ACC112 (cell line): ENCODE measurements at regions not wholly inside any gene's neighbourhood (a gene's known extent, or its start where the extent isn't known, plus 50 kb on each side); places are given as distances from the start of the nearest gene placed in this dataset.
A peak's percentile ranks its signal among the peaks of the same experiment; 100 is the strongest.

Experiments
- H2AFZ ChIP-seq: fragments of 200-600 bp; sonication (generic); one replicate; pipeline ENCODE4 v1.6.0; 2017; ENCODE audit warnings: antibody characterized with exemption, low read length; ENCODE audit not compliant: unreplicated experiment
- H3K27ac ChIP-seq: fragments of 200-600 bp; sonication (generic); 2 replicates; pipeline ENCODE4 v1.5.1; 2014; ENCODE audit warnings: low read depth, mild to moderate bottlenecking, antibody characterized with exemption, low read length, moderate library complexity
- H3K27me3 ChIP-seq: fragments of 200-600 bp; sonication (generic); 2 replicates; pipeline ENCODE4 v1.6.1; 2014; ENCODE audit warnings: mild to moderate bottlenecking, antibody characterized with exemption, low read length, moderate library complexity, mixed read lengths; ENCODE audit not compliant: insufficient read depth
- H3K36me3 ChIP-seq: fragments of 200-600 bp; sonication (generic); 2 replicates; pipeline ENCODE4 v1.6.1; 2016; ENCODE audit warnings: mild to moderate bottlenecking, antibody characterized with exemption, low read length, moderate library complexity, mixed read lengths; ENCODE audit not compliant: insufficient read depth
- H3K4me1 ChIP-seq: fragments of 200-600 bp; sonication (generic); one replicate; pipeline ENCODE4 v1.6.1; 2016; ENCODE audit warnings: low read length, mixed read lengths; ENCODE audit not compliant: insufficient read depth, unreplicated experiment, control insufficient read depth
- H3K4me3 ChIP-seq: fragments of 200-600 bp; sonication (generic); 2 replicates; pipeline ENCODE4 v1.5.1; 2014; ENCODE audit warnings: mild to moderate bottlenecking, low read depth, low read length
- H3K79me2 ChIP-seq: fragments of 200-600 bp; sonication (generic); one replicate; pipeline ENCODE4 v1.6.0; 2016; ENCODE audit warnings: low read length; ENCODE audit not compliant: control insufficient read depth, unreplicated experiment, insufficient read depth

DNA sequence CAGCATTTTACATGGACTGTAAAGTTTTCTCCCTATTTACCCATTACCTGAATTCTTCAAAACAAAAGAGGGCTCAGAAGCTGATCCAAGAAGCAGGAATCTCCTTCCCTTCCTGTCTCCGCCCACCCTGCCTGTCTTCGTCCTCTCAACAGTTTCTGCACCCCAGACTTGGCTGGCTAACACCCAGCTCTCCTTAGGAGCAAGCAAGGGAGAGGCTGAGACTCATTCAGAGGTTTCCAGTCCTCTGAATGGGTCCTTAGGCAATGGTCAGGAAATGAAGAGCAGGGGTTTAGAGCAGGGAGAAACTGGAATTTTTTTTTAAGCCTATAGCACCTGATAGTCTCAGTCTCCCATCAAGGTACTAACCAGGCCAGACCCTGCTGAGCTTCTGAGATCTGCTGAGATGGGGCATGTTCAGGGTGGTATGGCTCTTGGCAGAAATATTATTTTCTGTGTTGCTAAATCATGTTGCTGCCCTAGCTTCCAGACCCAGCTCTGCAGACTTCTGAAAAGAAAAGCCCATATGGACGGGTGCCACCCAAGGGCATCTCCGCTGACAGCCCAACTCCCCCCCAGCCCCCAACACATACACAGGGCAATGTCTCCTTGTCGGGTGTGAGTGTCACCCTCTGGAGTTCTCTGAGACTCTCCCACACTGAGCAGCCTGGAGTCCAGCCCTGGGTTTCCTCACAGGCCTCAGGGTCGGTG lies 74.6 kb upstream of the CD93 start:
- H3K79me2 ChIP-seq: no peaks in the 10 kb centered on the region
- no peaks in the 10 kb centered on the region for H3K27me3 ChIP-seq
- H3K4me1 ChIP-seq: peaks cover 48% of the 10 kb centered on the region
- no peaks in the 10 kb centered on the region for H3K36me3 ChIP-seq
- peak overlapping the region; percentile 46 for H3K27ac ChIP-seq
- H2AFZ ChIP-seq: peak overlapping the region; percentile 18
- no peak overlapping the region for H3K4me3 ChIP-seq

DNA sequence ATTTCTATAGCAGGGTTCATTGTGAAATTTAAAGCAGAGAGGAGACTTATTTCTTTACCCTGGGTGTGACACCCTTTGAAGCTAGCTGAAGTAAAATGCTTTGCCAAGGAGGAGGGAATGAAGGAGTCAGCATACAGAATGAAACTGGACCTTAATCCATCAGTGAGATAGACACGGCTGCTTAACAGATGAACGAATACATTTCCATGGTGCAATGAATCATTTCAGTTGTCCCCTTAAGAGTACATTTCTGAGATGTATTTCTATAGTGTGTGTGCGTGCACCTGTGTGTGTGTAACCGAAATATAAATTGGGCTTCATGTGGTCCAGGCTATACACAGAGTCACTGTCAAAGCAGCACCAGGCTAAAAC lies 73.8 kb upstream of the CD93 start:
- no peaks in the 10 kb centered on the region for H3K36me3 ChIP-seq
- H3K27me3 ChIP-seq: no peaks in the 10 kb centered on the region
- no peaks in the 10 kb centered on the region for H3K79me2 ChIP-seq
- no peak overlapping the region for H2AFZ ChIP-seq
- H3K27ac ChIP-seq: peak overlapping the region; percentile 46
- H3K4me3 ChIP-seq: no peak overlapping the region
- H3K4me1 ChIP-seq: peaks cover 56% of the 10 kb centered on the region

DNA sequence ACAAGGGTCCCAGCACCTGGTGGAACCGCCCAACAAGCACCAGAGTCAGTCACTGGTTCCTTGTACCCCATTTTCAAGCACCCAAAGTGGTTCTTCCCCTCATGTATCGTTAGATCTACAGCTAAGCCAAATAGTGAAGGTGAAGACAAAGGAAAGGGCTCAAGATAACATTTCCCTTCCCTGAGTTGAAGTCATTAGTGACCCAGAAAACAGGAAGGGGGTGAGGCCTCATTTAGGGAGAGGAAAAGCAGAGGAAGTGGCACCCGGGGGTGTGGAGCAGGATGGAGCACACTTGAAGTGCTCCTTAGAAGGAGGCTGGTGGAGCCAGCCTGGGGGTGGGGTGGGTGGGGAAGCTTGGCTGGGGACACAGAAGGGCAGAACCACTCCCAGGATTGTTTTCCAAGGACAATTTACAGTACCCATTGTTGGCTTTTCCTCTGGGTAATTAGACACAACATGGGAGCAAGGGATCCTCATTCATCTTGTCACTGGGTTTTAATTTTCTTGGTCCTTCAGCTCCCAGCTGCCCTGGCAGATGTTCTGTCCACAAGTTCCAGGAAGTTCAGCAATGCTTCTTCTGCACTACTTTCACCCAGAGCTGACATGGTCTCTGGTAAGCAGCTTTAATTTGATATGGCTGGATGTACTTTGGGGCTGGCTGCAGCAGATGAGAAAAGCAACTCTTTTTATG lies 73.3 kb upstream of the CD93 start:
- H3K27me3 ChIP-seq: no peaks in the 10 kb centered on the region
- H3K4me3 ChIP-seq: no peak overlapping the region
- H3K27ac ChIP-seq: peak overlapping the region; percentile 46; the same call in 1 of the 2 replicates
- H3K79me2 ChIP-seq: no peaks in the 10 kb centered on the region
- peak overlapping the region; percentile 7 for H2AFZ ChIP-seq
- H3K36me3 ChIP-seq: no peaks in the 10 kb centered on the region
- peaks cover 58% of the 10 kb centered on the region for H3K4me1 ChIP-seq

DNA sequence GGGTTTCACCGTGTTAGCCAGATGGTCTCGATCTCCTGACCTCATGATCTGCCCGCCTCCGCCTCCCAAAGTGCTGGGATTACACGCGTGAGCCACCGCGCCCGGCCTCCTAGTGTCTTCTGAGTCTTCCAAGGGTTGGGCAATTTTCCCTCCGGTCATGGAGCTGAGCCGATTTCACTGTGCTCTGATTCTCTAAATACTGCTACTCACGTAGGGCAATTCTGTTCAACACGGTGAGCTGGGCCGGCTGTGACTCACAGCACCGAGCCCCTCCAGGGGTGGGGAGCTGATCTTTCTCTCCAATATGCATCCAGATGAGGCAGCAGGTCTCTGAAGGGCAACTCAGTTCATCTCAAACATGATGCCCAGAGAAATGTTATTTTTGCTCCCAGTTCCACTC lies 71.6 kb upstream of the CD93 start:
- no peaks in the 10 kb centered on the region for H3K79me2 ChIP-seq
- H3K27me3 ChIP-seq: no peaks in the 10 kb centered on the region
- peaks cover 74% of the 10 kb centered on the region for H3K4me1 ChIP-seq
- no peak overlapping the region for H3K27ac ChIP-seq
- no peak overlapping the region for H2AFZ ChIP-seq
- no peak overlapping the region for H3K4me3 ChIP-seq
- H3K36me3 ChIP-seq: no peaks in the 10 kb centered on the region

DNA sequence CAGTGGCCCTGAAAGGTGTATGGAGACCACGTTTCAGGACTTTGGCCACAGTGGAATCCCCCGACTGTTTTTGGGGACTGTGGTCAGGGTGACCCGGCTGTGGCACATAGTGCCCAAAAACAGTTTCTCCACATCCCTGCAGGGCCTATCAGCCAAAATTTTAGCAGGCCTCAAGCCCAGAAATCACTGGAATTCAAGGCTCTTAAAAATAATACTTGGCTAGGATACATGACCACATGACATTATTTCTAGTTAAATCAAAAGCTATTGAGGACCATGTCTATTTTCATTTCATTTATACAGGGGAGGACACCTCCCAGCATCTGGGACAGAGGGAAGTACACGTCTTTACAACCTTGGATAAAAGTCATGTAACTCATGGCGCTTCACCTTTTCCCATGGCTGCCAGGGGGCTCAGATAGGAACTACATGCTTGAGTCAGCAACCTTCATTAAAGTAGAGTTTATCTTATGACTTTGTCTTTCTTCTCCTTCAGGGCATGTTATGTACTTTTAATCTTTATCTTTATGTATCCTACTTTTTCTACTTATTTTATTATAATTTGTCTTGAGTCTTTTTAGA lies 70.8 kb upstream of the CD93 start:
- H3K4me1 ChIP-seq: peaks cover 76% of the 10 kb centered on the region
- no peaks in the 10 kb centered on the region for H3K36me3 ChIP-seq
- H2AFZ ChIP-seq: no peak overlapping the region
- no peaks in the 10 kb centered on the region for H3K79me2 ChIP-seq
- H3K4me3 ChIP-seq: no peak overlapping the region
- peak overlapping the region; percentile 79 for H3K27ac ChIP-seq
- H3K27me3 ChIP-seq: no peaks in the 10 kb centered on the region

DNA sequence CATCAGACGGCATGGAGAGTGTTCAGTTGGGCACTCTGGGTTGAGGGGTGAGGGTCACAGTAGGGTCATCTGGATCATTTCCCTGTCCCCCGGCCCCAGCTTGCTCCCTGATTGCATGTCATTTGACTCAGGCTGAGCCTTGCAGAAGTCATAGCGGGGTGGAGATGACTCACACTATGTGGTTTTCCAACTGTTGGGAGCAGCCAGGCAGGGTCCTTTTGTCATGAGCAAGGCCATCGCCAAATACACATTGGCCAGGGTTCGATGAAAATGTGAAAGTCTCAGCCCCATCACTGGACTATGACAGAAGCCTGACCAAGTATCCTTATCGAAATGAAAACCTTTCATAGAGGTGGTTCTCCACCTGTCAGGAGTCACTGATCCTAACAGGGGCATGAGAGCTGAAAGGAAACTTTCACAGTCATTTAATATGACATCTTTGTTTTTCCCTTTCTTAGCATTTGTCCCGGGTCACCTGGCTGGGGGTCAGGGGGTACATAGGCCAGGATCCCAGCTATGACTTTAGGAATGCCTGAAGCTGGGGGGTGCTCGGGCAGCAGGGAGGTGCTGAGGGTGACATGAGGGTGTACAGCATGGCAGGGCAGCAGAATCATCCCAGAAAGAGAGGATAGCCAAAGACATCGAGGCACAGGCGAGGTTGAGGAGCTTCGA lies 70.2 kb upstream of the CD93 start:
- Histone ChIP-seq H3K27me3 (no peaks in the 10 kb centered on the region), H3K79me2 (no peaks in the 10 kb centered on the region), H2AFZ (no peak overlapping the region), H3K4me3 (no peak overlapping the region), H3K4me1 (peaks cover 76% of the 10 kb centered on the region), H3K27ac (peak overlapping the region; percentile 79), H3K36me3 (no peaks in the 10 kb centered on the region)

DNA sequence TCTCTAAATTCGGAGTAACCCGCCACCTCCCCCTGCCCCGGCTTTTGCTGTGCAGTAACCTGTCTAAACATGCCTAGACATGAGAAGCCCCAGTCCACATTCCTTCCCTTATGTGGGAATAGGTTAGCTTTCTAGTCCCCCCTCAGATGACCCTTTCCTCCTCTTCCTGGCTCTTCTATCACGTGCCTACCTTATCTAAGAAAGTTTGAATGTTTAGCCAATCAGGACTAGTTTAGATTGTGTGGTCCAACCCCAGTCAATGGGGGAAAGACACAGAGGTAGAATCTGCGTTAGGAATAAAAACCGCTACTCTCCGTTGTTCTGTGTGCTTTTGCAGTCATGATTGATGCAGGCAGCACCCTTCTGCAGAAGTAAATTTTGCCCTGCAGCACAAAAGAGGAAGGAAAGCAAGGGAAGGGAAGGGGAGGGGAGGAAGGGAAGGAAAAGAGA lies 69.0 kb upstream of the CD93 start:
- Histone ChIP-seq H3K27ac (peak overlapping the region; percentile 79), H3K36me3 (no peaks in the 10 kb centered on the region), H3K27me3 (no peaks in the 10 kb centered on the region), H3K4me1 (peaks cover 67% of the 10 kb centered on the region), H3K4me3 (no peak overlapping the region), H3K79me2 (no peaks in the 10 kb centered on the region), H2AFZ (no peak overlapping the region)

DNA sequence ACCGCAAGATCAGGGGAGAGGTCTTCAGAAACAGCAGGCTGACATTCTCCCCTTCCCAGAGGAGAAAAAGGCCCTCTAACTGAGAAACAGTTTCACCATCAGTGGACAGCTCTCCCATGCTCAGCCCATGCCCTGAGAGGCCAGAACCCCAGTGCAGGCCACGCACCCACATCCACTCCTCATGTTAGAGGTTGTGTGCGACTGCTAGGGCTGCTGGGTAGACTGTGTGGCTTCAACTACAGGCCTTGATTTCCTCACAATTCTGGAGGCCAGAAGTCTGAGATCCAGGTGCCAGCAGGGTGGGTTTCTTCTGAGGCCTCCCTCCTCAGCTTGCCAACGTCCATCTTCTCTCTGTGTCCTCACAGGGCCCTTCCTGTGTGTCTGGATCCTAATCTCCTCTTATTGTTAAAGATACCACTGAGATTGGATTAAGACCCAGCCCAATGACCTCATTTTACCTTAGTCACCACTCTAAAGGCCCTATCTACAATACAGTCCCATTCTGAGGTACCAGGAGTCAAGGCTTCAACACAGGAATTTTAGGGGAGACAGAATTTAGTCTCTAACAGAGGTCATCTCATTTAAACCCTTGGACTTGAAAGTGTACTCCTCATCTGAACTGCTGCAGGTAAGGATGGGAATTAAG lies 67.7 kb upstream of the CD93 start:
- H3K4me3 ChIP-seq: no peak overlapping the region
- H3K36me3 ChIP-seq: no peaks in the 10 kb centered on the region
- H3K79me2 ChIP-seq: no peaks in the 10 kb centered on the region
- H3K4me1 ChIP-seq: peaks cover 67% of the 10 kb centered on the region
- H2AFZ ChIP-seq: no peak overlapping the region
- peak overlapping the region; percentile 89; the same call in 1 of the 2 replicates for H3K27ac ChIP-seq
- no peaks in the 10 kb centered on the region for H3K27me3 ChIP-seq

DNA sequence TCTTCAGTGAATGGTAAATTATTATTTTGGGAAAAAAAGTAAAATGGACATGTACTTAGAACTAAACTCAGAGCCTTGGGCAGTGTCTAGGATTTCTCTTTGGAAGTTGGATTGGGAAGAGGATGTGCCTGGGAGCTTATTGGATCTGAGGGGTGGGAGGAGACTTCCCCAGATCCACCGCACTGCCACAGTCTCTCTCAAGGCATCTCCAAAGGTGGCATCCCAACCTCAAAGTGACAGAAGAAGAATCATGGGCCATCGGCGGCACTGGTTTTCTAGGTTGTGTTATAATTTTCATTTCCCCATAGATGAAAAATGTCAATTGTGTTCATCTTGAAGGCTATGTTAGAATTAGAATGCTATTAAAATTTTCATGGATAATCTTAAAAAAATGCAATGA lies 66.8 kb upstream of the CD93 start:
- H3K36me3 ChIP-seq: no peaks in the 10 kb centered on the region
- no peaks in the 10 kb centered on the region for H3K27me3 ChIP-seq
- no peak overlapping the region for H2AFZ ChIP-seq
- peak overlapping the region; percentile 89 for H3K27ac ChIP-seq
- H3K4me3 ChIP-seq: no peak overlapping the region
- H3K4me1 ChIP-seq: peaks cover 76% of the 10 kb centered on the region
- no peaks in the 10 kb centered on the region for H3K79me2 ChIP-seq

DNA sequence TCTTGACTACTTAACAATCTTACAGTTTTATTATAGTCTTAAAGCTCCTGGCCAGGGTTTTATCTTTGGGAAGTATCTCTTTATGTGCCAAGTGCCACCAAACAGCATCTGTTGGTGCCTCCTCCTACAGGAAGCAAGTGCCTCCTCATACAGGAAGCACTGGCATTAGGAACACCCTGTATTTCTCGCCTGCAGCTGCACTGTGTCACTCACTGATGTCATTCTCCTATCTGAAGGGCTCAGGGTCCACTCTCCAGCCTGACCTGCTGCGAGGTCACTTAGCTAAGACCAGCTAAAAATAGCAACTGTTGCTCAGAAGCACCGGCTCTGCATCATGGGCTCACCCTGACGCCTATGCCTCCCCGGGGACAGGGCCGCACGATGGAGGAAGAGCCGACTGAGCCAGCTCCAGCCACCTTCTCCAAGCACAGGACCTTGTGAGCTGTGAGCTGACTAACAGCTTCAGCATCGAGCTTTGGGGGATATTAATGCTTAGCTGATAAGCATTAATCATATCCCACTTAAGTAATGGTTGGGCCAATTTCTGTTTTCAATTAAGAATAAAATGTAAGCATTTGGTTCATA lies 66.3 kb upstream of the CD93 start:
- Histone ChIP-seq H3K27me3 (no peaks in the 10 kb centered on the region), H3K4me3 (no peak overlapping the region), H2AFZ (no peak overlapping the region), H3K4me1 (peaks cover 81% of the 10 kb centered on the region), H3K27ac (peak overlapping the region; percentile 89), H3K79me2 (no peaks in the 10 kb centered on the region), H3K36me3 (no peaks in the 10 kb centered on the region)
